ENCODE measurements at regions not wholly inside any gene's neighbourhood (a gene's known extent, or its start where the extent isn't known, plus 50 kb on each side); places are given as distances from the start of the nearest gene placed in this dataset.

- TF ChIP-seq CTCF (IDR thresholded peaks at IDR 0.05; ENCODE audit: low read length) (no peak), EZH2 (optimal IDR thresholded peaks at IDR 0.05; ENCODE audit: low read depth, low read length) (no peak), EZH2phosphoT487 (IDR thresholded peaks at IDR 0.05; ENCODE audit: low read length) (no peak)
These were observed 176.4 kb upstream of the CST7 start for GRCh38 chr20:24772667-24773066.
